GM18951 (cell line): ENCODE measurements at regions not wholly inside any gene's neighbourhood (a gene's known extent, or its start where the extent isn't known, plus 50 kb on each side); places are given as distances from the start of the nearest gene placed in this dataset.

Experiments used
- POLR2A ChIP-seq: IDR thresholded peaks from 4 replicates; pipeline ENCODE4 v1.6.1; 2011; ENCODE audit warnings: mild to moderate bottlenecking; ENCODE audit not compliant: insufficient read length, insufficient read depth; ENCODE audit errors: extremely low read depth
- in situ Hi-C: fragments of 300-500 bp; cut with MboI; formaldehyde crosslinking; loops from one replicate; pipeline ENCODE4 v1.12.0; 2022; ENCODE audit warnings: low sequenced_read_pairs, mixed read lengths, inconsistent platforms; ENCODE audit not compliant: unreplicated experiment

DNA sequence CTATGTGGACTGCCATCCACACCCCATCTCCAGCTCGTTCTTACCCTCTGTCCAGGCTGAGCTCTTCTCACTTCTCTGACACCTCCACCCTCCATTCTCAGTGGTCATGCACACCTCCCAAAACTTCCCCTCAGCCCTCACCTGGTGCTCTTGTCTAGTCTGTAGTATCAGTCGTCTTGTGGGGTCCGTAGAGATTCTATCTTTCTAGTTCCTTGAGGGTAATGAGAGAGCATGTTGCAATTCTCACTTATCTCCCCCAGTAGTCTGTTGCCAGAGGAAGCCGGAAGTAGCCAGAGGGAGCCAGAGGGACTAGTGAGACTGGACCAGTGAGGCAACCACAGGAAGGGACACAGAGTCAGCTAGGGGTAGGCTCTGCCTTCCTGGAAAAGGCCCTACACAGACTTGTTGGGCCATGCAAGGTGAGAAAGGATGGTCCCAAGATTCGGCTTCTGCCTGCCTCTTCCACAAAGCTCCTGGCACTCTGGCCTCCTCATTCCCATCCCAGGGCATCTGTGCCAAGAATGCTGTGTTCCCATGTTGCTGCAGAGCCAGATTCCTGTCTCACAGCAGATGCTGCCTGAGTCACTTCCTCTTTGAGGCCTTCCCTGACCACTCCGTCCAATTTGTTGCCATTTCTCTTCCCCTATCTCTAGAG lies 50.6 kb upstream of the DUSP5 start:
- in situ Hi-C loops: no loop called here
- no peak for TF ChIP-seq POLR2A

DNA sequence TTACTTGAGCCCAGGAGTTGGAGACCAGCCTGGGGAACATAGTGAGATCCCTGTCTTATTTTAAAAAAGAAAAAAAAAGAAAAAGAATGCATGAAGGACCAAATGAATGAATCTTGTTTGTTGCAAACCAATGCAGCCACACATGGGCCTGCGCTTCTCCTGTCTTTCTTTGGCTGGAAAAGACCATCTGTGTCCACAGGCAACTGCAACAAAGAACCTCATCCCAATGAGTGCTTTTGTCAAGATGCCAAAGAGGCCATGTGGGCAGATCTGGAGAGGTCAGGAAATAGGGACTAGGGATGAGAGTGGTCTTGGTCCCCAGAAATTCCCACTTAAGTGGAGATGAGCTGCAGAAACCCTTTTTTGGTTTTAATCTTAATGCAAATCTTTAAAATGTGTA lies 49.8 kb upstream of the DUSP5 start:
- no peak for TF ChIP-seq POLR2A
- in situ Hi-C loops: no loop called here
